ENCODE measurements at regions not wholly inside any gene's neighbourhood (a gene's known extent, or its start where the extent isn't known, plus 50 kb on each side); places are given as distances from the start of the nearest gene placed in this dataset.

DNA sequence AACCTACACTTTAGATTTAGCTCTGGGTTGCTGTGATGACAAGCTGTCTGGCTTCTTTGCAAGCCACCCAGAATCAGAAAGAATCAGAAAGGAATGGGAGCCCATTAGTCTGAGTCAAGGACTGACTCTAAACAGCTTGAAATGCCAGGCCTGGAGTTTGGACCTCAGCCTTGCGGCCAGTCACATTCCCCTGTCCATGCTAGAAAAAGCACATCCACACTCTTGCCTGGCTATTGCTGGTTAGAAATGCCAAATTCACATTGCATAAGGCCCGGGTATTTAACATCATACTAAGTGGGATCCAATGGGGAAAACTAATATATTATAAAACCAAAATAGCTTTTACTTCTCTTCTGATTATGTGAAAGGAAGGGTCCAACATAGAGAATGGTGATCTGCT is 756.8 kb upstream of the KLHL29 start:
- TF ChIP-seq, protein P1, sequence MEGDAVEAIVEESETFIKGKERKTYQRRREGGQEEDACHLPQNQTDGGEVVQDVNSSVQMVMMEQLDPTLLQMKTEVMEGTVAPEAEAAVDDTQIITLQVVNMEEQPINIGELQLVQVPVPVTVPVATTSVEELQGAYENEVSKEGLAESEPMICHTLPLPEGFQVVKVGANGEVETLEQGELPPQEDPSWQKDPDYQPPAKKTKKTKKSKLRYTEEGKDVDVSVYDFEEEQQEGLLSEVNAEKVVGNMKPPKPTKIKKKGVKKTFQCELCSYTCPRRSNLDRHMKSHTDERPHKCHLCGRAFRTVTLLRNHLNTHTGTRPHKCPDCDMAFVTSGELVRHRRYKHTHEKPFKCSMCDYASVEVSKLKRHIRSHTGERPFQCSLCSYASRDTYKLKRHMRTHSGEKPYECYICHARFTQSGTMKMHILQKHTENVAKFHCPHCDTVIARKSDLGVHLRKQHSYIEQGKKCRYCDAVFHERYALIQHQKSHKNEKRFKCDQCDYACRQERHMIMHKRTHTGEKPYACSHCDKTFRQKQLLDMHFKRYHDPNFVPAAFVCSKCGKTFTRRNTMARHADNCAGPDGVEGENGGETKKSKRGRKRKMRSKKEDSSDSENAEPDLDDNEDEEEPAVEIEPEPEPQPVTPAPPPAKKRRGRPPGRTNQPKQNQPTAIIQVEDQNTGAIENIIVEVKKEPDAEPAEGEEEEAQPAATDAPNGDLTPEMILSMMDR (IDR thresholded peaks at IDR 0.05; ENCODE audit: low read depth, low read length): no peak
- no peak for DNase-seq (ENCODE audit: extremely low read depth, low read depth)

DNA sequence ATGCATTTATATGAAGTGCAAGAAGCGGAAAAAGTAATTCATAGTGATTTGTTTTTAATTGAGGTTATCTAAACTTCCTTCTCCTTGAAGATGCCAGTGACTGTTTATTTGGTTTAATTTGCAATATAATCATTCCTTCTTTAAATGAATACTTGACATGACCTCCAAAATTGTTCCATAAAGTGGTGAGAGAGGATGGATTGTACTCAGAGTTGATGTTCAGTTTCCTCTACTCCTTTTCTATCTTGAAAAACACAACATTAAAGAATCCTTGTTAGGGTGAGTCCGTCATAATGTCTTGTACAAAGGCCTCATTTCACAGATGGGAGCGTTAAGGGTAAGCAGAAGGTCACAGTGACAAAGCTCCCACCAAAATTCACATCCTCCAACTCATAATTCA is 756.1 kb upstream of the KLHL29 start:
- TF ChIP-seq, protein P1 (IDR thresholded peaks at IDR 0.05; ENCODE audit: low read depth, low read length): no peak
- DNase-seq (ENCODE audit: extremely low read depth, low read depth): no peak

DNA sequence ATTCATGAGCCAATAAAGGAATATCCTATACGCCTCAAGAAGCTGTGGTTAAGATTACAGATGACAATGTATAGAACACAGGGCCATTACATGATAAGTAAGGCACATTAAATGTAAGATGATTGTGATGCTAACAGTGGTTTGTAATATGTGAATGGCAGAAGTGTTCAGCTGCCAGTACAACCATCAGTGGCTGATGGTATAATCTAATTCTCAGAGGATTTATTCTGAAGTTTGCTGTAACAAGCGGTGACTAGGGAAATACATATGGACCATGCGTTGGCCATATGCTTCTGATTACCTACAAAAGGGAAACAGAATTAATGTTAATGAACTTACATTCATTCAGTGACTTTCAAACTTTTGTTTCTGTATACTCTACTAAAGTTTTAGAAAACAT is 750.8 kb upstream of the KLHL29 start:
- DNase-seq (ENCODE audit: extremely low read depth, low read depth): no peak
- TF ChIP-seq, protein P1 (IDR thresholded peaks at IDR 0.05; ENCODE audit: low read depth, low read length): no peak

DNA sequence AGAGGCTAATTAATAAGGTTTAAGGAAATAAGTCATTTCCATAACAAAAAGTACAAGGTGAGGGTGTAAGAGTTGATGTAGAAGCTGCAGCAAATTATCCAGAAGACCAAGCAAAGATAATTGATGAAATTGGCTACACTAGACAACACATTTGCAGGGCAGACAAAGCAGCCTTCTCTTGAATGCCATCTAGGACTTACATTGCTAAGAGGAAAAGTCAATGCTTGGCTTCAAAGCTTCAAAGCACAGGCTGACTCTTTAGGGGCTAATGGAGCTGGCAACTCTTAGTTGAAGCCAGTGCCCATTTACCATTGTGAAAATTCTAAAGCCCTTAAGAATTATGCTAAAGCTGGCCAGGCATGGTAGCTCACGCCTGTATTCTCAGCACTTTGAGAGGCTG is 728.6 kb upstream of the KLHL29 start:
- TF ChIP-seq, protein P1 (IDR thresholded peaks at IDR 0.05; ENCODE audit: low read depth, low read length): no peak
- no peak for DNase-seq (ENCODE audit: extremely low read depth, low read depth)

DNA sequence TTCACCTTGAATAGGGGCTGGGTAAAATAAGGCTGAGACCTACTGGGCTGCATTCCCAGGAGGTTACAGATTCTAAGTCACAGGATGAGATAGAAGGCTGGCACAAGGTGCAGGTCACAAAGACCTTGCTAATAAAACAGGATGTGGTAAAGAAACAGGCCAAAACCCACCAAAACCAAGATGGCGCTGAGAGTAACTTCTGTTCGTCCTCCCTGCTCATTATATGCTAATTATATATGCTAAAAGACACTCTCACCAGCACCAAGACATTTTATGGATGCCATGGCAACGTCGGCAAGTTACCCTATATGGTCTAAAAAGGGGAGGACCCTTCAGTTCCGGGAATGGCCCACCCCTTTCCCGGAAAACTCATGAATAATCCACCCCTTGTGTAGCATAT is 711.5 kb upstream of the KLHL29 start:
- no peak for DNase-seq (ENCODE audit: extremely low read depth, low read depth)

DNA sequence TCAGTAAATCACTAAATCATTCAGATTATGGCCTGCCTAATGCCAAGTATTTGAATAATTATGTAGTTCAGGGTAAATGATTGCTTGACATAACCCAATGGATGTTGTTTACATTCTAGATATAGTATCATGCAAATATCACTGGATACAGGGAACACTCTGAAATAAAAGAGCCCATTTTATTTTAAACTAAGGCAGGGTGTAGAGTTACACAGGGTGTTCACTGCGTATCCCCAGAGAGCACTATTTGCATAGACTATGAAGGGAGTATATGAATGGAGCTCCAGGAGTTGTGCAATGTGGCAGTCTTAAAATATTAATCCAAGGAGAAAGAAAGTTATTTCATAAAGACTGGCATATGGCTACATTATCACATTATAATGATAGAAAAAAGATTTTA is 701.1 kb upstream of the KLHL29 start:
- TF ChIP-seq, protein P1 (IDR thresholded peaks at IDR 0.05; ENCODE audit: low read depth, low read length): no peak

More for the DNA sequence above, 711.5 kb upstream of the KLHL29 start:
- TF ChIP-seq, protein P1 (IDR thresholded peaks at IDR 0.05; ENCODE audit: low read depth, low read length): no peak

DNA sequence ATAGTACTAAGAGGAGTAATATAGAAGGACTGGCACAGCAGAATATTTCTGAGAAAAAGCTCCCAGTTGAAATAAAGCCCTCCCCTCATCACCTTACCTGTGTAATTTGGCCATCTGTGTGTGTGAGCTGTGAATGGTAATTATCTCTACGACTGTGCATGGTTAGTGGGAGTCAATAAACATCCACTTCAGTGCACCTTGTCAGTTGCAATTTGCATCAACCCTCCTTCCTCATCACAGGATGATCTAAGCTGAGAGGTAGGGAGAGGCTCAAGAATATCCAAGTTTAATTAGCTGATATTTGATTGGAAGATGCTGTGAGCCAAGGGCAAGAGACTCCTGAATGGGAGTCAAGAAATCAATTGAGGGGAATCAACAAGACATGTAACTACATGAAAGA is 694.9 kb upstream of the KLHL29 start:
- TF ChIP-seq, protein P1 (IDR thresholded peaks at IDR 0.05; ENCODE audit: low read depth, low read length): no peak

More for the DNA sequence above, 701.1 kb upstream of the KLHL29 start:
- no peak for DNase-seq (ENCODE audit: extremely low read depth, low read depth)

More for the DNA sequence above, 694.9 kb upstream of the KLHL29 start:
- DNase-seq (ENCODE audit: extremely low read depth, low read depth): no peak
